Neural crest cell (in vitro differentiated cells): ENCODE measurements at regions not wholly inside any gene's neighbourhood (a gene's known extent, or its start where the extent isn't known, plus 50 kb on each side); places are given as distances from the start of the nearest gene placed in this dataset.
"Not testable (repeated sequence)": the region's sequence is repeated elsewhere in the genome, so short reads cannot be mapped to it uniquely, and the experiment has no call there.

Source experiments
- DNase-seq: peaks from one replicate; pipeline ENCODE4 v3.0.0; 2021; ENCODE audit warnings: low read depth, mixed read lengths, low spot score
- H3K27ac Mint-ChIP-seq: one replicate; pipeline ENCODE4 v1.8.0; 2021; ENCODE audit warnings: mild to moderate bottlenecking, mixed read lengths; ENCODE audit not compliant: unreplicated experiment
- H3K27me3 Mint-ChIP-seq: 2 replicates; pipeline ENCODE4 v1.8.0; 2021; ENCODE audit warnings: low read depth, mild to moderate bottlenecking, mixed read lengths
- H3K36me3 Mint-ChIP-seq: 2 replicates; pipeline ENCODE4 v1.8.0; 2021; ENCODE audit warnings: low read depth, mild to moderate bottlenecking, mixed read lengths
- H3K4me1 Mint-ChIP-seq: 2 replicates; pipeline ENCODE4 v1.8.0; 2021; ENCODE audit warnings: mixed read lengths
- H3K4me3 Mint-ChIP-seq: one replicate; pipeline ENCODE4 v1.8.0; 2021; ENCODE audit warnings: mild to moderate bottlenecking, mixed read lengths
- H3K9me3 Mint-ChIP-seq: 2 replicates; pipeline ENCODE4 v1.8.0; 2021; ENCODE audit warnings: mixed read lengths
- TF ChIP-seq, protein P1 (sequence below): fragments of 200-600 bp; sonication (generic); conservative IDR thresholded peaks from 2 replicates; pipeline ENCODE4 v1.5.0; 2021; ENCODE audit warnings: antibody characterized with exemption, mild to moderate bottlenecking

GRCh38 chr2:145538661-145539350 lies 1018.9 kb upstream of the ZEB2 start:
- H3K27me3 Mint-ChIP-seq = no peaks in the 10 kb centered on the region
- TF ChIP-seq, protein P1, sequence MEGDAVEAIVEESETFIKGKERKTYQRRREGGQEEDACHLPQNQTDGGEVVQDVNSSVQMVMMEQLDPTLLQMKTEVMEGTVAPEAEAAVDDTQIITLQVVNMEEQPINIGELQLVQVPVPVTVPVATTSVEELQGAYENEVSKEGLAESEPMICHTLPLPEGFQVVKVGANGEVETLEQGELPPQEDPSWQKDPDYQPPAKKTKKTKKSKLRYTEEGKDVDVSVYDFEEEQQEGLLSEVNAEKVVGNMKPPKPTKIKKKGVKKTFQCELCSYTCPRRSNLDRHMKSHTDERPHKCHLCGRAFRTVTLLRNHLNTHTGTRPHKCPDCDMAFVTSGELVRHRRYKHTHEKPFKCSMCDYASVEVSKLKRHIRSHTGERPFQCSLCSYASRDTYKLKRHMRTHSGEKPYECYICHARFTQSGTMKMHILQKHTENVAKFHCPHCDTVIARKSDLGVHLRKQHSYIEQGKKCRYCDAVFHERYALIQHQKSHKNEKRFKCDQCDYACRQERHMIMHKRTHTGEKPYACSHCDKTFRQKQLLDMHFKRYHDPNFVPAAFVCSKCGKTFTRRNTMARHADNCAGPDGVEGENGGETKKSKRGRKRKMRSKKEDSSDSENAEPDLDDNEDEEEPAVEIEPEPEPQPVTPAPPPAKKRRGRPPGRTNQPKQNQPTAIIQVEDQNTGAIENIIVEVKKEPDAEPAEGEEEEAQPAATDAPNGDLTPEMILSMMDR = no peak

DNA sequence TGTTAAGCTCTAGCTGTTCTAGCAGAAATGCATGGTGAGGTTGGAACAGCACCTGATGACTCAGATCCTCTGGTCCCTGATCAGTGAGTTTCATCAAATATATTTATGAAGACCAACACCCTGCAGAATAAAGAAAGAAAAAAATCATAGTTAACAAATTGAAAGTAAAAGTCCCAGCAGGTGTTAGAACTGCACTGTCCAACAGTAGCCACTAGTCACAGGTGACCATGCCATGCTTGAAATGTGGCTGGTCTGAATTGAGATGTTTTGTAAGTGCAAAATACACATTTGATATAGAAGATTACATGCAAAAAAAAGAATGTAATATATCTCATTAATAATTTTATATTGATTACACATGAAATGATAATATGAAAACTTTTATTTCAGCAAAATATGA lies 1010.7 kb upstream of the ZEB2 start:
- DNase-seq = no peak
- Mint-ChIP-seq H3K36me3 (no peaks in the 10 kb centered on the region), H3K9me3 (no peaks in the 10 kb centered on the region), H3K27me3 (no peaks in the 10 kb centered on the region), H3K4me1 (no peaks in the 10 kb centered on the region), H3K4me3 (no peak overlapping the region), H3K27ac (no peak overlapping the region)
- TF ChIP-seq, protein P1 = no peak

More at GRCh38 chr2:145538661-145539350, 1018.9 kb upstream of the ZEB2 start:
- Mint-ChIP-seq H3K36me3 (peaks cover 4% of the 10 kb centered on the region), H3K9me3 (peaks cover 15% of the 10 kb centered on the region), H3K4me3 (no peak overlapping the region), H3K4me1 (no peaks in the 10 kb centered on the region), H3K27ac (no peak overlapping the region)
- DNase-seq = no peak

GRCh38 chr2:145524836-145525235 lies 1004.9 kb upstream of the ZEB2 start:
- Mint-ChIP-seq H3K27ac (no peak overlapping the region), H3K4me3 (no peak overlapping the region), H3K9me3 (peaks cover 3% of the 10 kb centered on the region), H3K36me3 (peaks cover 8% of the 10 kb centered on the region), H3K27me3 (no peaks in the 10 kb centered on the region), H3K4me1 (no peaks in the 10 kb centered on the region)
- TF ChIP-seq, protein P1 = no peak
- DNase-seq = no peak

- no peak for DNase-seq
- Mint-ChIP-seq H3K27ac (no peak overlapping the region), H3K36me3 (peaks cover 9% of the 10 kb centered on the region), H3K27me3 (no peaks in the 10 kb centered on the region), H3K9me3 (peaks cover 5% of the 10 kb centered on the region), H3K4me1 (no peaks in the 10 kb centered on the region), H3K4me3 (no peak overlapping the region)
- TF ChIP-seq, protein P1 = no peak
Measured at GRCh38 chr2:145524303-145524702, 1004.4 kb upstream of the ZEB2 start.

DNA sequence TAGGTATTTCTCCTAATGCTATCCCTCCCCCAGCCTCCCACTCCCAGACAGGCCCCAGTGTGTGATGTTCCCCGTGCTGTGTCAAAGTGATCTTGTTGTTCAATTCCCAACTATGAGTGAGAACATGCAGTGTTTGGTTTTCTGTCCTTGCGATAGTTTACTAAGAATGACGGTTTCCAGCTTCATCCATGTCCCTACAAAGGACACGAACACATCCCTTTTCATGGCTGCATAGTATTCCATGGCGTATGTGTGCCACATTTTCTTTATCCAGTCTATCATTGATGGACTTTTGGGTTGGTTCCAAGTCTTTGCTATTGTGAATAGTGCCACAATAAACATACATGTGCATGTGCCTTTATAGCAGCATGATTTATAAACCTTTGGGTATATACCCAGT lies 999.3 kb upstream of the ZEB2 start:
- H3K27me3 Mint-ChIP-seq, H3K4me3 Mint-ChIP-seq, H3K9me3 Mint-ChIP-seq, H3K4me1 Mint-ChIP-seq, H3K27ac Mint-ChIP-seq, DNase-seq: not testable (repeated sequence)
- peaks cover 11% of the 10 kb centered on the region for H3K36me3 Mint-ChIP-seq

GRCh38 chr2:145511946-145512345 lies 992.0 kb upstream of the ZEB2 start:
- Mint-ChIP-seq H3K9me3 (peaks cover 3% of the 10 kb centered on the region), H3K36me3 (no peaks in the 10 kb centered on the region), H3K4me1 (peaks cover 7% of the 10 kb centered on the region), H3K27ac (no peak overlapping the region), H3K4me3 (no peak overlapping the region), H3K27me3 (no peaks in the 10 kb centered on the region)
- TF ChIP-seq, protein P1 = no peak
- DNase-seq = no peak
